Calu3 (cell line): ENCODE measurements at regions not wholly inside any gene's neighbourhood (a gene's known extent, or its start where the extent isn't known, plus 50 kb on each side); places are given as distances from the start of the nearest gene placed in this dataset.

ENCODE experiments used
- BruUV-seq: library from RNA; stranded (reverse); fragments of 400-500 nt; replicated peaks from 2 replicates; lab custom pipeline; 2021; lab: Mats Ljungman, UMichigan
- CTCF ChIA-PET: fragments of 300-600 bp; sonication (Branson Sonifier 250); formaldehyde crosslinking; loops from one replicate; lab custom pipeline; 2022; ENCODE audit warnings: antibody characterized with exemption; lab: Charles Lee
- DNase-seq: peaks from one replicate; pipeline ENCODE4 v3.0.0; 2022
- H3K27ac Mint-ChIP-seq: one replicate; pipeline ENCODE4 v1.8.0; 2022; ENCODE audit warnings: mixed read lengths; ENCODE audit not compliant: unreplicated experiment
- H3K27me3 Mint-ChIP-seq: one replicate; pipeline ENCODE4 v1.8.0; 2022; ENCODE audit warnings: mixed read lengths; ENCODE audit not compliant: unreplicated experiment
- H3K36me3 Mint-ChIP-seq: one replicate; pipeline ENCODE4 v1.8.0; 2022; ENCODE audit warnings: mild to moderate bottlenecking, moderate library complexity, mixed read lengths; ENCODE audit not compliant: insufficient read depth, unreplicated experiment
- H3K4me1 Mint-ChIP-seq: one replicate; pipeline ENCODE4 v1.8.0; 2022; ENCODE audit warnings: mild to moderate bottlenecking, low read depth, mixed read lengths; ENCODE audit not compliant: unreplicated experiment
- H3K4me3 Mint-ChIP-seq: one replicate; pipeline ENCODE4 v1.8.0; 2022; ENCODE audit warnings: mild to moderate bottlenecking, low read depth, moderate library complexity, mixed read lengths; ENCODE audit not compliant: unreplicated experiment
- H3K9me3 Mint-ChIP-seq: one replicate; pipeline ENCODE4 v1.8.0; 2022; ENCODE audit warnings: low read depth, mixed read lengths; ENCODE audit not compliant: unreplicated experiment
- CTCF ChIP-seq: fragments of 200-600 bp; IDR thresholded peaks from one replicate; pipeline ENCODE4 v1.8.0; 2022; ENCODE audit warnings: antibody characterized with exemption; ENCODE audit not compliant: unreplicated experiment
- intact Hi-C: fragments of 100-400 bp; cut with micrococcal nuclease; formaldehyde crosslinking; loops from one replicate; pipeline ENCODE4 v1.10.0; 2022; ENCODE audit not compliant: unreplicated experiment

DNA sequence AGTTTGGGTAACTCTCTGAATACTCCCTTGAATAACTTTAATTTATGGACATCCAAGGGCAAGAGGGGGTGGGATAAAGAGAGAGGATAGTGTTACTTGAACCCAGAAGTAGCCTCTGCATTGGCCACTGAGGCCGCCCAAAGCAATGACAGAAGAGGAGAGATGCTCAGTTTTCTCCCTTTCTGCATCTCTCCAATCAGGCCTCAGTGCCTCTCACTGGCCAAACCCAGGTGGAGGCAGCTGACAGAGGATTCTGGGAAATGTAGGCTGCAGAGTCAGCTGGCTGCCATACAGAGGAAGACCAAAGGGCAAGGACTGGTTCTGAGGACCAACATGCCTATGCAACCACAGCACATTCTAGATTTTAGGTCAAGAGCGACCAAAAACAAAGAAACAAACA is 719.4 kb downstream of the MAT2B start:
- Mint-ChIP-seq H3K4me1 (no peaks in the 10 kb centered on the region), H3K4me3 (no peak overlapping the region), H3K9me3 (peaks cover 6% of the 10 kb centered on the region), H3K36me3 (no peaks in the 10 kb centered on the region), H3K27ac (no peak overlapping the region), H3K27me3 (no peaks in the 10 kb centered on the region)
- no peak for DNase-seq
- intact Hi-C loops: no loop called here
- CTCF ChIA-PET: no interaction called here
- no TSS peak for BruUV-seq
- no peak for TF ChIP-seq CTCF

- no peak for TF ChIP-seq CTCF
- Mint-ChIP-seq H3K4me3 (no peak overlapping the region), H3K27me3 (no peaks in the 10 kb centered on the region), H3K4me1 (peaks cover 29% of the 10 kb centered on the region), H3K36me3 (peaks cover 8% of the 10 kb centered on the region), H3K9me3 (peaks cover 8% of the 10 kb centered on the region), H3K27ac (no peak overlapping the region)
- CTCF ChIA-PET: interaction anchor here (0.6 to 0.7 kb wide), 2 partner anchors 46 to 313 kb away, joined by 3 read pairs; no protein-coding TSS in a partner anchor
- BruUV-seq: no TSS peak
- intact Hi-C loops: no loop called here
- DNase-seq: peak; percentile 38
These were observed 724.9 kb downstream of the MAT2B start for GRCh38 chr5:164230341-164230740.

- DNase-seq: peak; percentile 23
- H3K4me1 Mint-ChIP-seq: peaks cover 37% of the 10 kb centered on the region
- CTCF ChIA-PET: interaction anchor here (0.5 to 0.7 kb wide), 2 partner anchors 30 to 36 kb away, joined by 3 to 4 read pairs; no protein-coding TSS in a partner anchor
- intact Hi-C loops: loop anchor here (2.0 kb wide), 2 partner anchors 29 to 43 kb away; no protein-coding TSS in a partner anchor
- H3K36me3 Mint-ChIP-seq: peaks cover 11% of the 10 kb centered on the region
- no peaks in the 10 kb centered on the region for H3K27me3 Mint-ChIP-seq
- no peak for TF ChIP-seq CTCF
- no peak overlapping the region for H3K4me3 Mint-ChIP-seq
- peaks cover 8% of the 10 kb centered on the region for H3K9me3 Mint-ChIP-seq
- BruUV-seq: no TSS peak
- peak overlapping the region; percentile 53 for H3K27ac Mint-ChIP-seq
These were observed 728.4 kb downstream of the MAT2B start for GRCh38 chr5:164233791-164234190.

DNA sequence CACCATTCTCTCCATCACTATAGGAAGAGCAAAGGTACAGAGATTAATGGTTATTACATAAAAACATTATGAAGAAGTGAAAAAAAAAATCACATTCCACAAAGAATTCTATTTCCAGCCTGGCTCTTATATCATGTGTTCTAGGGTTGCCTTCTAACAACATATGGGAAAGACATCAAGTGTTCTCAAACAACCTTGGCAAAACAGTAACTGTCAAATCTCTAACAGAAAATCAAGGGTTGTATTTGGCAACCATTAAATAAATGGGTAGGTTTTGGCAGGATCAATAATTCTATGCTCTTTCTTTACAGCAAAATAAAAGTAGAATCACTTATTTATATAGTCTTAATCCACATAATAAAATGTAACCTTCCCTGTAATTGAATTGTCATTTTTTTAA is 728.9 kb downstream of the MAT2B start:
- Mint-ChIP-seq H3K36me3 (peaks cover 11% of the 10 kb centered on the region), H3K9me3 (peaks cover 4% of the 10 kb centered on the region), H3K4me1 (peaks cover 37% of the 10 kb centered on the region), H3K27me3 (no peaks in the 10 kb centered on the region), H3K27ac (peak overlapping the region; percentile 53), H3K4me3 (no peak overlapping the region)
- TF ChIP-seq CTCF: no peak
- CTCF ChIA-PET: interaction anchor here (0.5 to 0.7 kb wide), 3 partner anchors 30 to 634 kb away, joined by 3 to 4 read pairs (median 3); no protein-coding TSS in a partner anchor
- no TSS peak for BruUV-seq
- no peak for DNase-seq
- intact Hi-C loops: loop anchor here (2.0 kb wide), 2 partner anchors 30 to 44 kb away; no protein-coding TSS in a partner anchor
